Spleen (tissue), 11 donors: ENCODE measurements at regions not wholly inside any gene's neighbourhood (a gene's known extent, or its start where the extent isn't known, plus 50 kb on each side); places are given as distances from the start of the nearest gene placed in this dataset.

Experiments used
- DNase-seq: peaks from one replicate; pipeline ENCODE4 v3.0.0-alpha.2; 2020
- H3K27ac ChIP-seq, 8 donors: fragments of 200-600 bp; sonication (generic) in 7 of 8; 1 replicate in 4 of 8; 2 replicates in 4 of 8; pipeline versions ENCODE4 v1.5.0 to v1.8.0; 2016 to 2021; ENCODE audit warnings: inconsistent platforms in 4 of 8, mild to moderate bottlenecking in 4 of 8, moderate library complexity in 1 of 8
- H3K27me3 ChIP-seq, 7 donors: fragments of 200-600 bp; sonication (generic) in 6 of 7; replicated peaks in 1 of 7; 1 replicate in 4 of 7; 2 replicates in 3 of 7; pipeline versions ENCODE4 v1.5.0 to v1.8.0; 2016 to 2021; ENCODE audit warnings: inconsistent platforms in 3 of 7, mild to moderate bottlenecking in 1 of 7
- H3K36me3 ChIP-seq, 6 donors: fragments of 200-600 bp; sonication (generic) in 5 of 6; 1 replicate in 4 of 6; 2 replicates in 2 of 6; pipeline versions ENCODE4 v1.5.0 to v1.8.0; 2016 to 2021; ENCODE audit warnings: inconsistent platforms in 2 of 6
- H3K4me1 ChIP-seq, 6 donors: fragments of 200-600 bp; sonication (generic) in 5 of 6; 1 replicate in 3 of 6; 2 replicates in 3 of 6; pipeline versions ENCODE4 v1.5.0 to v1.8.0; 2016 to 2021; ENCODE audit warnings: inconsistent platforms in 3 of 6
- H3K4me3 ChIP-seq, 8 donors: fragments of 200-600 bp; sonication (generic) in 7 of 8; 1 replicate in 4 of 8; 2 replicates in 4 of 8; pipeline versions ENCODE4 v1.5.0 to v1.8.0; 2016 to 2021; ENCODE audit warnings: inconsistent platforms in 4 of 8, mild to moderate bottlenecking in 4 of 8, moderate library complexity in 2 of 8
- H3K9me3 ChIP-seq, 8 donors: fragments of 200-600 bp; sonication (generic) in 7 of 8; 1 replicate in 4 of 8; 2 replicates in 4 of 8; pipeline versions ENCODE4 v1.5.0 to v1.8.0; 2016 to 2021; ENCODE audit warnings: inconsistent platforms in 4 of 8
- CTCF ChIP-seq, 11 experiments: fragments of 200-600 bp in 7 of 11; fragments of 450-650 bp in 4 of 11; sonication (generic) in 4 of 11; IDR thresholded peaks in 8 of 11; conservative IDR thresholded peaks in 3 of 11; 1 replicate in 7 of 11; 2 replicates in 4 of 11; pipeline versions ENCODE4 v1.4.0 to v1.8.0; 2016 to 2021; ENCODE audit warnings: antibody characterized with exemption in 11 of 11, inconsistent platforms in 4 of 11, mild to moderate bottlenecking in 1 of 11
- POLR2A ChIP-seq, 3 donors: fragments of 450-650 bp; IDR thresholded peaks; one replicate each; pipeline ENCODE4 v1.5.1; 2017; ENCODE audit warnings: antibody characterized with exemption in 3 of 3, mild to moderate bottlenecking in 1 of 3
- POLR2AphosphoS5 ChIP-seq, 3 donors: sonication (generic); formaldehyde crosslinking; IDR thresholded peaks; one replicate each; pipeline ENCODE4 v1.5.1; 2017; ENCODE audit warnings: antibody characterized with exemption in 3 of 3
- whole genome bisulfite sequencing, 5 donors: extraction: QIAGEN DNeasy Blood & Tissue Kit in 3 of 5; methylation state at CpG; one replicate each; pipeline versions ENCODE4 v1.1.5 to v1.1.7; 2013 to 2018; 5-methylcytosine and 5-hydroxymethylcytosine counted together
- intact Hi-C: fragments of 100-400 bp; cut with DNase I; formaldehyde crosslinking; loops from one replicate; pipeline ENCODE4 v1.15.0; 2023; ENCODE audit warnings: low total_unique reads
- donor health status: healthy with polysubstance abuse.
- donor health status: DM: no; HTN: no; CAD: no; lungs with moderate emphysema.
- donor health status: DM: no; HTN: no; CAD: no.
- donor health status: Bipolar disorder and iron deficiency.
- donor health status: healthy.
- donor health status: DM: no; HTN: no; CAD: no.
- donor health status: DM: yes; HTN: yes; CAD: no.

- no peak for TF ChIP-seq CTCF (IDR thresholded peaks at IDR 0.05 in 8 of 11, conservative IDR thresholded peaks at IDR 0.05 in 3 of 11)
- no peak for TF ChIP-seq POLR2AphosphoS5 (IDR thresholded peaks at IDR 0.05)
- no peak for TF ChIP-seq POLR2A (IDR thresholded peaks at IDR 0.05)
- no peaks in the 10 kb centered on the region for H3K36me3 ChIP-seq
- WGBS, 5 donors: 88 to 92% (median 91%) methylated on average over 13 of the region's 13 CpGs
- no peaks in the 10 kb centered on the region for H3K4me1 ChIP-seq
- no peaks in the 10 kb centered on the region for H3K9me3 ChIP-seq
- H3K27me3 ChIP-seq: no peaks in the 10 kb centered on the region
- no peak overlapping the region for H3K27ac ChIP-seq
- no peak for DNase-seq
- intact Hi-C loops: no loop called here
- H3K4me3 ChIP-seq: no peak overlapping the region
Observed at GRCh38 chr10:3523309-3524050, 261.5 kb downstream of the KLF6 start.

- WGBS, 5 donors: 84 to 94% (median 88%) methylated on average over 15 of the region's 15 CpGs
- Histone ChIP-seq H3K4me1 (no peaks in the 10 kb centered on the region), H3K27me3 (no peaks in the 10 kb centered on the region), H3K36me3 (no peaks in the 10 kb centered on the region), H3K9me3 (peaks cover 0 to 13% (median 0%) of the 10 kb centered on the region in 8 donors), H3K4me3 (no peak overlapping the region), H3K27ac (no peak overlapping the region)
- no peak for DNase-seq
- intact Hi-C loops: no loop called here
- no peak for TF ChIP-seq CTCF (IDR thresholded peaks at IDR 0.05 in 8 of 11, conservative IDR thresholded peaks at IDR 0.05 in 3 of 11)
- no peak for TF ChIP-seq POLR2AphosphoS5 (IDR thresholded peaks at IDR 0.05)
- no peak for TF ChIP-seq POLR2A (IDR thresholded peaks at IDR 0.05)
Observed at GRCh38 chr10:3516923-3517255, 268.1 kb downstream of the KLF6 start.

- intact Hi-C loops: no loop called here
- 71 to 78% (median 78%) methylated on average over 13 to 14 of the region's 14 CpGs for WGBS, 5 donors
- TF ChIP-seq POLR2AphosphoS5 (IDR thresholded peaks at IDR 0.05) (no peak), CTCF (IDR thresholded peaks at IDR 0.05 in 8 of 11, conservative IDR thresholded peaks at IDR 0.05 in 3 of 11) (no peak), POLR2A (IDR thresholded peaks at IDR 0.05) (no peak)
- H3K27ac ChIP-seq: no peak overlapping the region
- peaks cover 0 to 13% (median 0%) of the 10 kb centered on the region in 8 donors for H3K9me3 ChIP-seq
- no peaks in the 10 kb centered on the region for H3K27me3 ChIP-seq
- no peaks in the 10 kb centered on the region for H3K36me3 ChIP-seq
- H3K4me3 ChIP-seq: no peak overlapping the region
- H3K4me1 ChIP-seq: no peaks in the 10 kb centered on the region
- DNase-seq: no peak
Observed at GRCh38 chr10:3516234-3516922, 268.6 kb downstream of the KLF6 start.

- H3K27ac ChIP-seq: no peak overlapping the region
- no peaks in the 10 kb centered on the region for H3K4me1 ChIP-seq
- intact Hi-C loops: no loop called here
- no peaks in the 10 kb centered on the region for H3K36me3 ChIP-seq
- DNase-seq: no peak
- no peak for TF ChIP-seq POLR2A (IDR thresholded peaks at IDR 0.05)
- no peak for TF ChIP-seq POLR2AphosphoS5 (IDR thresholded peaks at IDR 0.05)
- no peak overlapping the region for H3K4me3 ChIP-seq
- WGBS, 5 donors: 69 to 80% (median 78%) methylated on average over 7 of the region's 7 CpGs
- H3K27me3 ChIP-seq: no peaks in the 10 kb centered on the region
- H3K9me3 ChIP-seq: peaks cover 0 to 16% (median under 1%) of the 10 kb centered on the region in 8 donors
Observed at GRCh38 chr10:3514691-3515090, 270.3 kb downstream of the KLF6 start.
